ENCODE measurements at regions not wholly inside any gene's neighbourhood (a gene's known extent, or its start where the extent isn't known, plus 50 kb on each side); places are given as distances from the start of the nearest gene placed in this dataset.
"Not testable (repeated sequence)": the region's sequence is repeated elsewhere in the genome, so short reads cannot be mapped to it uniquely, and the experiment has no call there.

DNA sequence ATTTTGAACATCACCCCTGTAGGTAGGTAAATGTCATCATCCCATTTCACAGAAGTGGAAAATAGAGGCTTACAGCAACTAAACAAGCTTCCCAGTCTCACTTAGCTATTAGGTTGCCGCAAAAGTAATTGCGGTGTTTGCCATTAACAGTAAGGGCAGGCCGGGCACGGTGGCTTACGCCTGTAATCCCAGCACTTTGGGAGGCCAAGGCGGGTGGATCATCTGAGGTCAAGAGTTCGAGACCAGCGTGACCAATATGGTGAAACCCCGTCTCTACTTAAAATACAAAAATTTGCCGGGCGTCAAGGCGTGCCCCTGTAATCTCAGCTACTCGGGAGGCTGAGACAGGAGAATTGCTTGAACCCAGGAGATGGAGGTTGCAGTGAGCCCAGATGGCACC is 179.7 kb downstream of the IRF8 start:
- not testable (repeated sequence) for DNase-seq

DNA sequence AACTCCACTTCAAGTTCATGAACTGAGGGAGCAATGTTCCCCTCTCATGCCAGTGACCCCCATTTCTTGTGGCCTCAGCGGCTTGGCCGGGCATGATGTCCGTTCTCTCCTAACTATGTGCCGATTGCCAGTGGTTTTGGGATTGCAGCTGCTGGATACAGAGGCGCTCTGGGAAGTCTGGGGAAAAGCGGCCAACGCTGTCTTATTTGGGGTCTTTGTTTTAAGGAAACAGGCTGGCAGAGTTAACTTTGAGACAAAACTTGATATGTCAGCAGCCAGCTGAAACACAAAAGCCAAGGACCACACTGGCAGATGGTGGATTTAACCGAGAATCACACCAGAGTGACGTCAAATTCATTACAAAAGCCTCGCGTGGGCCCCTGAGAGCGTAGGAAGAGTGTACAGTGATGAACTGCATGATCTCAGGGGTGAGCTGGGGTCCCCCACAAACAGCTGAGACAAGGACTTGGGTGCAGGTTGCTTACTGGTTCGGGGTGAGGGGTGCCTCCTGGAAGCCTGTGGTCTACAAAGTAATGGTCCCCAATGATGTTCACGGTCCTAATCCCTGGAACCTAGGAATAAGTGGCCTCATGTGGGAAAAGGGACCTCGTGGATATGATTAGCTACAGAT is 180.4 kb downstream of the IRF8 start:
- DNase-seq: no peak

DNA sequence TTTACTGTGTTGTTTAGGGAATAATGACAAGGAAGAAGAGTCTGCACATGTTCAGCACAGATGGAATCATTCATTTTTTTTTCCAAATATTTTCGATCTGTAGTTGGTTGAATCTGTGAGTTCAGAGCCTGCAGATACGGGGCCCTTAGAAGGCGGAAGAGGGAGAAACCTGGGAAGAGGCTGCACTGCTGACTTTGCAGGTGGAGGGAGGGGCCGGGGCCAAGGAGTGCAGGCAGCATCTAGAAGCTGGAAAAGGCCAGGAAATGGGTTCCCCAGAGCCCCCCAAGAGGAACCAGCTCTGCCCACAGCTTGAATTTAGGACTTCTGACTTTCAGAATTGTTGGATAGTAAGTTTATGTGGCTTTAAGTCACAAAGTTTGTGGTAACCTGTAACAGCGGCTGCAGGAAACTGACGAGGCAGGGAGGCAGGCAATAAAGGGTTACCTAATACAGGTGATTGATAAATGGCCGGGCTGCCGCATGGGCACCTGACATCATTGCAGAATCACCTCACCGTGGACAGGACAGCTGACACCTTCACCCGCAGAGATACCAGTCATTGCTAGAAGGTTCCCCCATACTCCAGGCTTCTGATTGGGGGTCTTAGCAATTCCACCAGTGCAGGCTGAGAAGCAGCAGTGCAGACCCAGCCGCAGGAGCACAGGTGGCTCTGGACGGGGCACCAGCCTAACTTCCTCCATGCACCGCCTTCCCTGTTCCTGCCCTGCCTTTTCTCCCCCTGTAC is 181.3 kb downstream of the IRF8 start:
- DNase-seq: no peak

DNA sequence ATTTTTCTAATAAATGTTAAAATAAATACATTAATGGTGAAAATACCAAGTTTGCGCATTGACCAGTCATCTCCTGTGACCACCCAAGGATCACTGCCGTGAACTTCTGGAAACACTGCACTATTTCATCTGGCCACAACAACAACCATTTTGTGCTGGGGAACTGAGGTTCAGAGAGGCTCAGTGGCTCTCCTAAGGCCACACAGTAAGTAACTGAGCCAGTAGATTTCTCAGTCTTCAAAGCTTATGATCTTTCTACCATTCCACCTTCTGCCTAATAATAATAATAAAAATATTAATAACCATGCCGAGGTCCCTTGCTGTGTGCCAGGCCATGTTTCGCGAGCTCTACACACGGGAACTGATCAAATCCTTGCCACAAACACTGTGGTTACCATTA is 182.0 kb downstream of the IRF8 start:
- no peak for DNase-seq

DNA sequence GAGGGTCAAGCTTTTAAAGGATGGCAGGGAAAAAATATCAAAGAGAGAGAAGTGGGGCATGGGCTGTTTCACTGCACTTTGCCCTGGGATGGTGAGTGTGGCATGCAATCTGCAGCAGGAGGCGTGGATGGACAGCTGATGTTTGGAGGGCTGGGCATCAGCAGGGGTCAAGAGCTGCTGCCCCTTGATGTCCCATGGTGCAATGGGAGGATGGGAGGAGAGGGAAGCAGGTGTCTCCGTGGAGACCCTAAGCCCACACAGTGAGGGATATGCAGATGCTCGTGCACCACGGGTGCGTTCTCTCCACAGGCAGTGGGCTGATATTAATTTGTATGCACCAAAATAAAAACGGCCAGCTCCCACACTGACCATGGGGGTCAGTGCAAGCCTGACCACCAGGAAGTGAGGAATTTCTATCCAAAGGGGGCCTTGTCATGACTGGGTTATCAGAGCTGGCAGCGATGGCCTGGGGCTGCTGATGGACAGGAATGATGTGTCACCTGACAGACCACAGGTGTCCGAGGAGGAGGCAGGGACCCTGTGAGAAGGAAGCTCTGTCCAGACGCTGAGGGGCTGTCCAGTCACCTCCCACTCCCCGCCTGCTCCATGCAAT is 183.6 kb downstream of the IRF8 start:
- DNase-seq: no peak

GRCh38 chr16:86083382-86084002 is 184.5 kb downstream of the IRF8 start:
- DNase-seq: no peak

DNA sequence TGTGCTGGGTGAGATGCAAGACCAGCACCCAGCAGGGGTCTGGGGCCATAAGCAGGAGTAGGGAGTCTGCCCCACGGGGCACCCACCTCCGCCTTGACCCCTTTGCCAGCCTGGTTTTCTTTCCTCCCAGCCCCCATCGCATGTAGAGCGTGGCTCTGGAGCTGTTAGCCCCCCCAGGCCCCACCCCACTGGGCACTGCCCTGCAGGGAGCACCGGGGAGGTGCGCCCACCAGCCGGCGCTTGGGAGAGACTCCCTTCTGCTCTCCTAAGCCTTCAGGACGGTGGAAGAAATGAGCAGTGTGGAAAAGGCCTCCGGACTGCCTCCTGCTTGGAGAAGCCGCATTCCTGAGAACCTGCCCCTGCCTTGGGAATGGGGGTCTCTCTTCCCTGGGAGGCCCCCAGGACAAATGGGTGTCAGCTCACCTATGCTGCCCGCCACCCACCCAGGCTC is 186.2 kb downstream of the IRF8 start:
- DNase-seq: no peak

DNA sequence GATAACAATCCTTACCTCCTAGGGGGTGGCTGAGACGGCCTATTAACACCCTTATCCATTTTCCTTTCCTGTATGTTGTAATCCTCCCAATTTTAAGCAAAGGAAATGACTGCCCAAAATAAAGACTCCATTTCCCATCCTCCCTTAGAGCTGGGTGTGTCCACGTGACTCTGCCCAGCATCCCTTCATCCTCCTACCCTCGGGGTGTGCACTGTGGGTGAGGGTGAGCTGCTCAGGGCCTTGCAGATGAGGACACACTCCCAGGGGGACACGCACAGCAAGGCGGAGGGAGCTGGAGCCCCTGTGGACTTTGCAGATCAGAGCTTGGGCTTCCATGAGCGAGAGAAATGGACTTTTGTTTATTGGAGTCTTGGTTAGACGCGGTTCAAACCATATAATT is 186.8 kb downstream of the IRF8 start:
- DNase-seq: no peak

DNA sequence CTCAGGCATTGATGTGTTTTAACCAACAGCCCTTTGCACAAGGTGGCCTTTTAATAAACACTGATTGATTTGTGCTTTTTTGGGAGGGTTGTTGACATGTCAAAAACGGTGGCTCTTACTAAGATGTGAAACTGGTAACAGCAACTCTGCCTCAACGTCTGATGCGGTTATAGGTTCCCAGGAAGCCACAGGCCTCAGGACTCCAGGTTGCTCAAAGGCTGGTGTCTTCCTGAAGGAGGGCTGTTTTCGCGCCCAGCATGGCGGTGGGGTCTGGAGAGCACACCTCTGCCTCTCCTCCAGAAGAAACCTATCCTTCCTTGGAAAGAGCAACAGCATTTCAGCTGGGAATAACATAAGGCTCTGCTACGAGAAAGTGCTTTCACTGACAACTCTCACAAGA is 187.5 kb downstream of the IRF8 start:
- no peak for DNase-seq

- DNase-seq: no peak
Observed at GRCh38 chr16:86087011-86087895, 188.3 kb downstream of the IRF8 start.

DNA sequence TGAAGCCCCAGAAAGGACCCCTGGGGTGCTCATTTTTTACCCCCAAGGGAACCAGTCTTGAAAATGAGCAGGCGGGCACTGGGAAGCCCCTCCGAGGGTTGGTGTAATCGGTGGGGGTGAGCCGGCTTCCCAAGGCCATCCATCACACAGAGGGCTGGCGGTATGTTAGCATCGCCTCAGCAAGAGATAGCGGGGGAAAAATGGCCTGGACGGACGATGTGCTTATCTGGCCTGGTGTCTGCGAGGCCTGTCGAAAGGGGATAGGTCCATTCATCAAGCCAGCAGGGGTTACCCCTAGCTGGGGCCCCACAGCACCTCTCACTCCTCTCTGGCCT is 188.9 kb downstream of the IRF8 start:
- DNase-seq: no peak

DNA sequence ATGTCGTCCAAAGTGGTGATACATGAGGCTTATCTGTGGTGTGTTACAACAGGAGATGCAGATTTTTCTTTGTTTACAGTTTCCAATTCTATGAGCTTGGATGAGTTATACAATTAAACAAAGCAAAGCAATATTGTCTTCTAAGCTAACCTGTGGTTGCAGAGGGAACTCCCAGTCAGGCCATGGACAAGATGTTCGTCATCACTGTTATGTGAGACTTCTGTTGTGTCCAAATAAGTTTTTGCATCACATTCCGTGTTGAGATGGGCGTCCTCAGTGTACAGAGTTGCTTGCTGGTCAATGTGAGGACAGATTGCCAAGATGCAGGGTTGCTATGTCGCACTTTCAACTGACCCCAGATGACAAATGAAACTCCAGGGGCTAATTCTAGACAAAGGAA is 189.3 kb downstream of the IRF8 start:
- no peak for DNase-seq

GRCh38 chr16:86088816-86089215 is 189.9 kb downstream of the IRF8 start:
- no peak for DNase-seq

- no peak for DNase-seq
Observed at GRCh38 chr16:86089334-86089900, 190.5 kb downstream of the IRF8 start.

GRCh38 chr16:86089991-86090390 is 191.0 kb downstream of the IRF8 start:
- no peak for DNase-seq

GRCh38 chr16:86090461-86091170 is 191.7 kb downstream of the IRF8 start:
- DNase-seq: no peak

DNA sequence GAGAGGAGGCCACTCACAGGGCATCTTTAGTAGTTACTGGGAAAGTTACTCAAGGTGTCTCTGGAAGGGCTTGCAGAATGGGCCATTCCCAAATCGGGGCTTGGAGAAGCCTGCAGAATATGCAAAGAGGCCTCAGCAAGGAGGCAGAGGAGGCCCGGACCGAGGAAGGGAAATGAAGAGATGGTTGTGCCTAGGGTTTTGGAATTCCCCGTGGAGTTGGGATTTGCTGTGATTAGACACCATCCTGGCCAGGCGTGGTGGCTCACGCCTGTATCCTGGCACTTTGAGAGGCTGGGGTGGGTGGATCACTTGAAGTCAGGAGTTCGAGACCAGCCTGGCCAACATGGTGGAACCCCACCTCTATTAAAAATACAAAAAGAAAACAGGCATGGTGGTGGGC is 193.0 kb downstream of the IRF8 start:
- no peak for DNase-seq

- DNase-seq: no peak
Observed at GRCh38 chr16:86092586-86093480, 193.9 kb downstream of the IRF8 start.

- DNase-seq: no peak
Observed at GRCh38 chr16:86093801-86094750, 195.1 kb downstream of the IRF8 start.
